Right lobe of liver (tissue), 4 donors: ENCODE measurements at regions not wholly inside any gene's neighbourhood (a gene's known extent, or its start where the extent isn't known, plus 50 kb on each side); places are given as distances from the start of the nearest gene placed in this dataset.

Source experiments
- CTCF ChIP-seq, 4 donors: fragments of 200-600 bp in 3 of 4; fragments of 450-650 bp in 1 of 4; IDR thresholded peaks; one replicate each; pipeline versions ENCODE4 v1.5.1 to v1.8.0; 2016 to 2022; ENCODE audit warnings: antibody characterized with exemption in 4 of 4, mild to moderate bottlenecking in 2 of 4
- POLR2A ChIP-seq: fragments of 450-650 bp; IDR thresholded peaks from one replicate; pipeline ENCODE4 v1.6.1; 2017; ENCODE audit warnings: antibody characterized with exemption, mild to moderate bottlenecking
- donor health status: DM: no; HTN: no; CAD: no.
- donor health status: DM: no; HTN: no; CAD: no.
- donor health status: DM: no; HTN: yes; CAD: no.

- no peak for TF ChIP-seq CTCF (IDR thresholded peaks at IDR 0.05)
- no peak for TF ChIP-seq POLR2A
Measured at GRCh38 chr5:16009256-16009655, 170.3 kb downstream of the MARCHF11 start.
